Nephron (organoid): ENCODE measurements at regions not wholly inside any gene's neighbourhood (a gene's known extent, or its start where the extent isn't known, plus 50 kb on each side); places are given as distances from the start of the nearest gene placed in this dataset.
"Not testable (repeated sequence)": the region's sequence is repeated elsewhere in the genome, so short reads cannot be mapped to it uniquely, and the experiment has no call there.

ENCODE experiments used
- H3K27ac Mint-ChIP-seq, 3 experiments: 2 replicates each; pipeline ENCODE4 v1.8.0; 2020; ENCODE audit warnings: mixed read lengths in 3 of 3, mild to moderate bottlenecking in 2 of 3, moderate library complexity in 1 of 3
- H3K27me3 Mint-ChIP-seq: 2 replicates; pipeline ENCODE4 v1.8.0; 2021; ENCODE audit warnings: low read depth, mild to moderate bottlenecking, moderate library complexity, mixed read lengths
- H3K36me3 Mint-ChIP-seq: 2 replicates; pipeline ENCODE4 v1.8.0; 2020; ENCODE audit warnings: low read depth, mixed read lengths
- H3K4me1 Mint-ChIP-seq: 2 replicates; pipeline ENCODE4 v1.8.0; 2020; ENCODE audit warnings: mixed read lengths
- H3K4me3 Mint-ChIP-seq, 3 experiments: 2 replicates each; pipeline ENCODE4 v1.8.0; 2020; ENCODE audit warnings: mild to moderate bottlenecking in 3 of 3, mixed read lengths in 3 of 3, moderate library complexity in 2 of 3
- H3K9me3 Mint-ChIP-seq: 2 replicates; pipeline ENCODE4 v1.8.0; 2020; ENCODE audit warnings: mixed read lengths
- CTCF ChIP-seq, 3 experiments: fragments of 200-600 bp; sonication (generic); IDR thresholded peaks; one replicate each; pipeline ENCODE4 v1.5.0; 2021; ENCODE audit warnings: antibody characterized with exemption in 3 of 3; ENCODE audit not compliant: unreplicated experiment in 3 of 3

- peaks cover 12% of the 10 kb centered on the region for H3K27me3 Mint-ChIP-seq
- no peaks in the 10 kb centered on the region for H3K9me3 Mint-ChIP-seq
- no peak overlapping the region for H3K27ac Mint-ChIP-seq
- no peaks in the 10 kb centered on the region for H3K36me3 Mint-ChIP-seq
- peaks cover 29% of the 10 kb centered on the region for H3K4me1 Mint-ChIP-seq
- no peak for TF ChIP-seq CTCF (IDR thresholded peaks at IDR 0.05; ENCODE audit: unreplicated experiment in 3 of 3)
- H3K4me3 Mint-ChIP-seq, result no peak overlapping the region
Measured at GRCh38 chr6:14887181-14887580, 358.7 kb upstream of the JARID2 start.

DNA sequence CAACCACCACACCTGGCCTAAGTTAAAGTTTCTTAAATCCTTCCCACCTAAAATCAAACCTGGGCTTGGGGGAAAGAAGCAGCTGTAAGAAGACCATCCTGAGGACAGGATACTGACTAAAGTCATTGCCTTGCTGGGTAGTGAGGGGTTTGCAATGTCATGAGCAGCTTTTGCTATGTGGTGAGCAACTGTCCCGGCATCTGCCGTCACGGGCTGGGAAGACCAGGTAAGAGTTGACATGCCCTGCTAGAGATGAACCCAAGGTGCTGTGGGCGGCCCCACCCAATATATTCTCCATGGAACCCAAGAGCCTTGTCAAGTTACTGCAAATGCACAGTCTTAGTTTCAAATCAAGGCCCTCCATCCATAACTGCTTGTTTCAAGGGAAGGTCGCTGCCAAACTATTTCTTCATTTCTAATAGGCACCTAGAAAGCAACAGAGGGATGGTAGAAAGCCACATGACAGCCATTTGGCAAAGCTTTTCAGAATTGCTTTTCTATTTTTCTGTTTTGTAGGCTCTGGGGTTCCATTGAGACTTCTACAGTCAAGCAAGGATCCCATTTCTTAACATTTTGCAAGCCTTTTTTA, 357.8 kb upstream of the JARID2 start:
- Mint-ChIP-seq H3K4me3 (no peak overlapping the region), H3K27me3 (peaks cover 12% of the 10 kb centered on the region), H3K9me3 (no peaks in the 10 kb centered on the region), H3K4me1 (peaks cover 20% of the 10 kb centered on the region), H3K27ac (no peak overlapping the region), H3K36me3 (no peaks in the 10 kb centered on the region)
- no peak for TF ChIP-seq CTCF (IDR thresholded peaks at IDR 0.05; ENCODE audit: unreplicated experiment in 3 of 3)

DNA sequence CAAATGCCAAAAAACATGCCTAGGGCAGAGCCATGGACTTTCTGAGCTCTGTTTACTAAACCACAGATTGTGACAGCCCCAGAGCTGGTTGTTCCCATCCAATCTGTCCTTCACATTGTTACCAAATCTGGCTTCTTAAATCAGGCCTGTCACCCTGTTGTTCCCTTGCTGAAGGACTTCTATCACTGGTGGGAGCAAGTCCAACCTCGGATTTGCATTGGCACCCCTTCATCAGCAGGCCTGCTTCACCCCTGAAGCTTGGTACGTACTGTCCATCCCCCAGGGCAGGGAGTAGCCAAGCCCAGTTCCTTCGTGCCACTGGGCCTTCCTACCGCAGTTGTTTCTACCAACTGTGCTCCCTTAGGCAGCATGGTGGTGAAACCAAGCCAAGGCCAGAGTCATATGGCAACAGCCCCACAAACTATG, 357.3 kb upstream of the JARID2 start:
- H3K27me3 Mint-ChIP-seq, result peaks cover 12% of the 10 kb centered on the region
- H3K36me3 Mint-ChIP-seq, result no peaks in the 10 kb centered on the region
- H3K4me3 Mint-ChIP-seq, result no peak overlapping the region
- H3K9me3 Mint-ChIP-seq, result no peaks in the 10 kb centered on the region
- no peak for TF ChIP-seq CTCF (IDR thresholded peaks at IDR 0.05; ENCODE audit: unreplicated experiment in 3 of 3)
- H3K27ac Mint-ChIP-seq, result no peak overlapping the region
- peaks cover 15% of the 10 kb centered on the region for H3K4me1 Mint-ChIP-seq

DNA sequence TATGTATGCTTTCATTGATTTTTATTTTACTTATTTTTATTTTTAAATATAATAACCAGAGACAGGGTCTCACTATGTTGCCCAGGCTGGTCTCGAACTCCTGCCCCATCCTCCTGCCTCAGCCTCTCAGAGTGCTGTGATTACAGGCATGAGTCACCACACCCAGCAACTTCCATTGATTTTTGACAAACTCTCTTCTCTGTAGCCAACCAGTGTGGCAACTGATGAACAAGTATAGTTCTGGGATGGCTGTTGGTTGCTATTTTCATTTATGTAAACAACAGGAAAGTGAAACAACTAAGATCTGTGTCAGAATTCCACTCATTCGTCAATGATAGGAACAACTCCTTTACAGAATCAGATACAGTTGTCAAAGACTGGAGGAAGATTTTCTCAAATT, 356.7 kb upstream of the JARID2 start:
- Mint-ChIP-seq H3K4me3 (no peak overlapping the region), H3K27me3 (peaks cover 12% of the 10 kb centered on the region), H3K27ac (no peak overlapping the region), H3K36me3 (no peaks in the 10 kb centered on the region), H3K4me1 (peaks cover 9% of the 10 kb centered on the region), H3K9me3 (no peaks in the 10 kb centered on the region)
- TF ChIP-seq CTCF (IDR thresholded peaks at IDR 0.05; ENCODE audit: unreplicated experiment in 3 of 3), result no peak

DNA sequence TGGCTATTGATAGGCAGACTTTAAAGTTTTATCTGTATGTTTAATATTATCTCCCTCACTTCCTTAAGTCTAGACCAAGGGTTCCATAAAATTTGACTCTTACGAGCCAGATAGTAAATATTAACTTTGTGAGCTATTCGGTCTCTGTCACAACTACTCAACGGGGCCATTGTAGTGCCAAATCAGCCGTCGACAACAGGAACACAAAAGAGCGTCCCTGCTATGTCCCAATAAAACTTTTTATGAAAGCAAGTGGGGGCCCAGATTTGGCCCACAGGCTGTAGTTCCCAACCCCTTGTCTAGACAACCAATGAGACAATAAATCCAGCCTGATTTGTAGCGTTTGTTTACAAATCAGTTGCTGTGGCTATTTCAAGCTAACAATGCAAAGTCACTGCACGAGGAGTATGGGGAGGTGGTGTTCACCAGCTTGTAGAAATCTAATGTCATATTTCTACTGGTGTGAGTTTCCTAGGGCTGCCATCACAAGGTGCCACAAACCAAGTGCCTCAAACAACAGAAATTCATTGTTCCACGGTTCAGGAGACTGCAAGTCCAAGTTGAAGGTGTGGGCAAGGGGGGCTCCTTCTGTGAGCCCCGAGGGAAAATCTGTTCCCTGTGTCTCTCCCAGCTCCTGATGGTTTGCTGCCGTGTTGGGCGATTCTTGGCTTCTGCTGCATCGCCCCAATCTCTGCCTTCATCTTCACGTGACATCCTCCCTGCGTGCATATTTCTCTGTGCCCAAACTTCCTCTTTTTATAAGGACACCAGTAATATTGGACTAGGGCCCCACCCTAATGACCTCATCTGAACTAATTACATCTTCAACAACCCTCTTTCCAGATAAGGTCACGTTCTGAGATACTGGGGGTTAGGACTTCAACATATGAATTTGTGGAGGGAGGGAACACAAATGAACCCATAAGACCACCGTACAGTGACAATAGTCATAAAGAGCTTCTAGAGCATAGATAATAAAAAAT, 356.0 kb upstream of the JARID2 start:
- TF ChIP-seq CTCF (IDR thresholded peaks at IDR 0.05; ENCODE audit: unreplicated experiment in 3 of 3), result no peak
- no peaks in the 10 kb centered on the region for H3K9me3 Mint-ChIP-seq
- H3K27me3 Mint-ChIP-seq, result peaks cover 12% of the 10 kb centered on the region
- peaks cover 2% of the 10 kb centered on the region for H3K4me1 Mint-ChIP-seq
- no peak overlapping the region for H3K27ac Mint-ChIP-seq
- no peaks in the 10 kb centered on the region for H3K36me3 Mint-ChIP-seq
- no peak overlapping the region for H3K4me3 Mint-ChIP-seq

DNA sequence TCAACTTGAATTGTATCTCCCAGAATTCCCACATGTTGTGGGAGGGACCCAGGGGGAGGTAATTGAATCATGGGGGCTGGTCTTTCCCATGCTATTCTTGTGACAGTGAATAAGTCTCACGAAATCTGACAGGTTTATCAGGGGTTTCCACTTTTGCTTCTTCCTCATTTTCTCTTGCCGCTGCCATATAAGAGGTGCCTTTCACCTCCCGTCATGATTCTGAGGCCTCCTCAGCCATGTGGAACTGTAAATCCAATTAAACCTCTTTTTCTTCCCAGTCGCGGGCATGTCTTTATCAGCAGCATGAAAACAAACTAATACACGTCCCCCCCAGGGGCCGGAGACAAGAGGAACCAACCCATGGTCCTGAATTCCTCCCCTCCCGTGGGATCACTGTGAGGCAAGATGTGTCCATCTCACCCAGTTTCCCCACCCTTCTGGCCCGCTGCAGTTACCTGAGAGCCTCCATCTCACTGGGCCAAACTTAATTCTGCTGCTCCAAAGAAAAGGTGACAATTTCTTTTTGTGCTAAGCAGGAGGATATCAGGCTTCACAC, 354.0 kb upstream of the JARID2 start:
- not testable (repeated sequence) for H3K36me3 Mint-ChIP-seq, H3K27ac Mint-ChIP-seq, H3K9me3 Mint-ChIP-seq, H3K27me3 Mint-ChIP-seq, H3K4me1 Mint-ChIP-seq, H3K4me3 Mint-ChIP-seq
